ENCODE measurements at regions not wholly inside any gene's neighbourhood (a gene's known extent, or its start where the extent isn't known, plus 50 kb on each side); places are given as distances from the start of the nearest gene placed in this dataset.
"Not testable (repeated sequence)": the region's sequence is repeated elsewhere in the genome, so short reads cannot be mapped to it uniquely, and the experiment has no call there.

- no peak for DNase-seq (ENCODE audit: low spot score)
- POLR2A ChIA-PET (ENCODE audit: low non-redundant PET) = no interaction called here
- CTCF ChIA-PET = no interaction called here
- no peak overlapping the region for H3K27ac ChIP-seq
- TF ChIP-seq CTCF (conservative IDR thresholded peaks at IDR 0.05; ENCODE audit: low read depth) = no peak
Observed at GRCh38 chr16:86854058-86854621, 275.8 kb downstream of the FOXL1 start.

GRCh38 chr16:86854626-86855294 is 276.4 kb downstream of the FOXL1 start:
- H3K27ac ChIP-seq = no peak overlapping the region
- CTCF ChIA-PET = interaction anchor here (0.6 kb wide), 1 partner anchor 187 kb away, joined by 5 read pairs; no protein-coding TSS in a partner anchor
- POLR2A ChIA-PET (ENCODE audit: low non-redundant PET) = no interaction called here
- no peak for DNase-seq (ENCODE audit: low spot score)
- TF ChIP-seq CTCF (conservative IDR thresholded peaks at IDR 0.05; ENCODE audit: low read depth) = no peak

DNA sequence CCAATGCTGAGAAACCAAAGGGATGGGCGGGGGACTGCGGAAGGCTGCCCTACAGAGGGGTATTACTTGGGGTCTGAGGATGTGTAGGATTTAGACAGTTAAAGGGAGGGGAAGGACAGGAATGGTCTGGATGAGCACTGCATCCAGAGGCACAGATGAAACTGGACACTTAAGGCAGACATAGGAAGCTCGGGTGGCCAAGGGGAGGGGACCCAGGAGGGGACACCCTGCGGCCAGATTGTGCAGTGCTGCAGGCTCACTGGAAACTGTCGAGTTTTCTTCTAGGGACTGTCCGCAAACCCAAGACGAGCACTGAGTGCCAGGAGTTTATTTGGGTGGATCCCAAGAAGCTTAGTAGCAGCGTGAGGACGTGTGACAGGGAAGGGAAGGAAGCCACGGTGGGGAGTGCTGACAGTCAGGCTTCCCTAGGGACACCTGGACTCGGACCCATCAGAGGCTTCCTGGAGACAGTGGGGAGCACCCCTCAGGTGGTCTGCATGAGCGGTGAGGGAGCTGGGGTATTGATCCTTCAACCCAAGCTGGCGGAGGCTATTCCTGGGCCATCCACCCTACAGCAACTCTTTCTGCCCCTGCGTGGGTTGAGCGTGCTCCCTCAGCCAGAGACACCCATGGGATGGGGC is 278.7 kb downstream of the FOXL1 start:
- DNase-seq (ENCODE audit: low spot score) = no peak
- TF ChIP-seq CTCF (conservative IDR thresholded peaks at IDR 0.05; ENCODE audit: low read depth) = no peak
- ChIA-PET POLR2A (ENCODE audit: low non-redundant PET) (no interaction called here), CTCF (interaction anchor here (0.6 kb wide), 1 partner anchor 30 kb away, joined by 5 read pairs; no protein-coding TSS in a partner anchor)
- no peak overlapping the region for H3K27ac ChIP-seq

DNA sequence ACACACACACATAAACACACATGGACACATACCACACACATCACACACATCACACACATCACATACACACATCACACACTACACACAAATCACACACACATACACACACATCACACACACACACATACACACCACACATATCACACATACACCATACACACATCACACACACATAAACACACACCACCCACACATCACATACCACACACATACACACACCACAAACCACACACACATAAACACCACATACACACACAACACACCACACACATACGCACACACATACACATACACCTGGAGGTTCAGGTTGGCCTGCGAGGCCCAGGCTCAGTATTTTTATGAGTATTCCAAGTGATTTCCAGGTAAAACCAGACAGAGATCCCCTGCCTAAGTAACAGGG is 279.5 kb downstream of the FOXL1 start:
- TF ChIP-seq CTCF (conservative IDR thresholded peaks at IDR 0.05; ENCODE audit: low read depth) = no peak
- DNase-seq (ENCODE audit: low spot score) = no peak
- CTCF ChIA-PET = no interaction called here
- H3K27ac ChIP-seq = no peak overlapping the region
- POLR2A ChIA-PET (ENCODE audit: low non-redundant PET) = no interaction called here

GRCh38 chr16:86858501-86858900 is 280.2 kb downstream of the FOXL1 start:
- H3K27ac ChIP-seq = no peak overlapping the region
- no peak for TF ChIP-seq CTCF (conservative IDR thresholded peaks at IDR 0.05; ENCODE audit: low read depth)
- no peak for DNase-seq (ENCODE audit: low spot score)
- ChIA-PET CTCF (interaction anchor here (0.7 to 1.0 kb wide), 2 partner anchors 9 to 14 kb away, joined by 3 read pairs; no protein-coding TSS in a partner anchor), POLR2A (ENCODE audit: low non-redundant PET) (no interaction called here)

GRCh38 chr16:86861270-86861858 is 283.0 kb downstream of the FOXL1 start:
- POLR2A ChIA-PET (ENCODE audit: low non-redundant PET); H3K27ac ChIP-seq; CTCF ChIA-PET; DNase-seq (ENCODE audit: low spot score): not testable (repeated sequence)

Measured in RWPE1 (cell line).